Smooth muscle cell (in vitro differentiated cells): ENCODE measurements at regions not wholly inside any gene's neighbourhood (a gene's known extent, or its start where the extent isn't known, plus 50 kb on each side); places are given as distances from the start of the nearest gene placed in this dataset.

Experiments
- DNase-seq: peaks from one replicate; lab custom pipeline; 2025; ENCODE audit not compliant: unreplicated experiment; lab: John Stamatoyannopoulos, UW
- H2AFZ ChIP-seq: fragments of 200-600 bp; sonication (generic); 2 replicates; pipeline ENCODE4 v1.6.0; 2016; ENCODE audit warnings: antibody characterized with exemption, low read depth, mild to moderate bottlenecking
- H3F3A ChIP-seq: fragments of 200-600 bp; sonication (generic); 2 replicates; pipeline ENCODE4 v1.6.0; 2017; ENCODE audit warnings: antibody characterized with exemption, low read depth
- H3K27ac ChIP-seq: fragments of 200-600 bp; sonication (generic); 2 replicates; pipeline ENCODE4 v1.5.1; 2016; ENCODE audit warnings: low read depth, mild to moderate bottlenecking
- H3K27me3 ChIP-seq: fragments of 200-600 bp; sonication (generic); 2 replicates; pipeline ENCODE4 v1.6.1; 2016; ENCODE audit warnings: low read depth, mild to moderate bottlenecking
- H3K36me3 ChIP-seq: fragments of 200-600 bp; sonication (generic); 2 replicates; pipeline ENCODE4 v1.5.1; 2016; ENCODE audit warnings: low read depth
- H3K4me1 ChIP-seq: fragments of 200-600 bp; sonication (generic); 2 replicates; pipeline ENCODE4 v1.5.1; 2016; ENCODE audit warnings: low read depth
- H3K4me2 ChIP-seq: fragments of 200-600 bp; sonication (generic); 2 replicates; pipeline ENCODE4 v1.6.0; 2016; ENCODE audit warnings: mild to moderate bottlenecking
- H3K4me3 ChIP-seq: fragments of 200-600 bp; sonication (generic); 2 replicates; pipeline ENCODE4 v1.5.1; 2016; ENCODE audit warnings: mild to moderate bottlenecking
- H3K79me2 ChIP-seq: fragments of 200-600 bp; sonication (generic); 2 replicates; pipeline ENCODE4 v1.6.0; 2016; ENCODE audit warnings: low read depth, mild to moderate bottlenecking
- H3K9ac ChIP-seq: fragments of 200-600 bp; sonication (generic); 2 replicates; pipeline ENCODE4 v1.6.0; 2016; ENCODE audit warnings: low read depth
- H3K9me3 ChIP-seq: fragments of 200-600 bp; sonication (generic); replicated peaks from 2 replicates; pipeline ENCODE4 v1.5.1; 2016; ENCODE audit warnings: low read depth
- H4K20me1 ChIP-seq: fragments of 200-600 bp; sonication (generic); 2 replicates; pipeline ENCODE4 v1.6.0; 2016; ENCODE audit warnings: low read depth
- WGBS: methylation state at CpG from one replicate; pipeline ENCODE4 v1.1.7; 2016; ENCODE audit warnings: low lambda C conversion rate; 5-methylcytosine and 5-hydroxymethylcytosine counted together
- TF ChIP-seq, protein P1 (sequence below): fragments of 200-600 bp; sonication (generic); IDR thresholded peaks from 2 replicates; pipeline ENCODE4 v1.5.1; 2017; ENCODE audit warnings: borderline replicate concordance, mild to moderate bottlenecking, antibody characterized with exemption; ENCODE audit not compliant: insufficient read depth, poor library complexity, severe bottlenecking

DNA sequence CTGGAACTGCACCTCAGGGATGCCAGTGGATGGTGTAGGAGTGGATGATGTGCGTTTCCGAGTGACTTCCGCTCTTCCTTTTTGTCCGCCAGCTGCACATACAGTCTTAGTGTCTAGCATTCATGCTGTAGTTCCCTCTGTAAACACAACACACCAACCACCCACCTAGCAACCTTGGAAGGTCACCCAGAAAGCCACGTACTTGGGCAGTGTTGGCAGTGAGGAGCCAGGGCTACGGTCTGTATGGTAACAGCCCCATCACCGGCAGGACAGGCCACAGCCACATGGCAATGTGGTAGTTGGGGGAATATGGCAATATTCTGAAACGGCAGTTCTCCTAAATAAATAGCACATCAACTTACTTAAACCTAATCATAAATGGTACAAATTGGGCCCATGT is 613.5 kb upstream of the MGMT start:
- Histone ChIP-seq H3K27me3 (peaks cover 6% of the 10 kb centered on the region), H3K4me2 (no peak overlapping the region), H3K27ac (no peak overlapping the region), H3K9me3 (no peaks in the 10 kb centered on the region), H2AFZ (no peak overlapping the region), H3K4me3 (no peak overlapping the region), H3K36me3 (no peaks in the 10 kb centered on the region), H3F3A (no peaks in the 10 kb centered on the region), H3K9ac (no peak overlapping the region), H3K79me2 (no peaks in the 10 kb centered on the region), H3K4me1 (no peaks in the 10 kb centered on the region), H4K20me1 (no peaks in the 10 kb centered on the region)
- 93% methylated on average over 8 of the region's 8 CpGs for WGBS
- DNase-seq, result no peak
- TF ChIP-seq, protein P1, sequence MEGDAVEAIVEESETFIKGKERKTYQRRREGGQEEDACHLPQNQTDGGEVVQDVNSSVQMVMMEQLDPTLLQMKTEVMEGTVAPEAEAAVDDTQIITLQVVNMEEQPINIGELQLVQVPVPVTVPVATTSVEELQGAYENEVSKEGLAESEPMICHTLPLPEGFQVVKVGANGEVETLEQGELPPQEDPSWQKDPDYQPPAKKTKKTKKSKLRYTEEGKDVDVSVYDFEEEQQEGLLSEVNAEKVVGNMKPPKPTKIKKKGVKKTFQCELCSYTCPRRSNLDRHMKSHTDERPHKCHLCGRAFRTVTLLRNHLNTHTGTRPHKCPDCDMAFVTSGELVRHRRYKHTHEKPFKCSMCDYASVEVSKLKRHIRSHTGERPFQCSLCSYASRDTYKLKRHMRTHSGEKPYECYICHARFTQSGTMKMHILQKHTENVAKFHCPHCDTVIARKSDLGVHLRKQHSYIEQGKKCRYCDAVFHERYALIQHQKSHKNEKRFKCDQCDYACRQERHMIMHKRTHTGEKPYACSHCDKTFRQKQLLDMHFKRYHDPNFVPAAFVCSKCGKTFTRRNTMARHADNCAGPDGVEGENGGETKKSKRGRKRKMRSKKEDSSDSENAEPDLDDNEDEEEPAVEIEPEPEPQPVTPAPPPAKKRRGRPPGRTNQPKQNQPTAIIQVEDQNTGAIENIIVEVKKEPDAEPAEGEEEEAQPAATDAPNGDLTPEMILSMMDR, result no peak

DNA sequence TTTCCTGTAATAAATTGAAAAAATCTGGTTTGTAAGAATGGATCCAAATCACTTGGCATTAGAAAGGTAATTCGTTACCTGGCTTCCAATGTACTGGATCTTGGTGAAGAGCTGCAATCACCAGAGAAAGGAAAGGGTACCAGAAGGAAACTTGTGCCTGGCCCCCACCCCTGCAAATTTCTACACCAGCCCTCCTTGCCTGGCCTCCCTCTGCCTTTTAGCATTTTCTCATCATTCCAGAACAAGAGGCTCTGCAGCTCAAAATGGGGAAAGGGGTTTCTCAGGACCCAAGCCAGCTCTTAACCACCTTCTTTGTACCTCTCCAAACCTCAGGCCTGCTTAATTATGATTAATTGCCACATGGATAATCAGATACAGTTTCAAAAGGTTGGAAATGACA is 612.8 kb upstream of the MGMT start:
- DNase-seq, result no peak
- Histone ChIP-seq H3F3A (no peaks in the 10 kb centered on the region), H3K4me1 (no peaks in the 10 kb centered on the region), H3K4me3 (no peak overlapping the region), H3K27ac (no peak overlapping the region), H3K4me2 (no peak overlapping the region), H2AFZ (no peak overlapping the region), H3K36me3 (no peaks in the 10 kb centered on the region), H4K20me1 (no peaks in the 10 kb centered on the region), H3K9ac (no peak overlapping the region), H3K27me3 (no peaks in the 10 kb centered on the region), H3K9me3 (no peaks in the 10 kb centered on the region), H3K79me2 (no peaks in the 10 kb centered on the region)
- WGBS, result 95% methylated on average over 1 of the region's 1 CpG
- TF ChIP-seq, protein P1, result no peak

DNA sequence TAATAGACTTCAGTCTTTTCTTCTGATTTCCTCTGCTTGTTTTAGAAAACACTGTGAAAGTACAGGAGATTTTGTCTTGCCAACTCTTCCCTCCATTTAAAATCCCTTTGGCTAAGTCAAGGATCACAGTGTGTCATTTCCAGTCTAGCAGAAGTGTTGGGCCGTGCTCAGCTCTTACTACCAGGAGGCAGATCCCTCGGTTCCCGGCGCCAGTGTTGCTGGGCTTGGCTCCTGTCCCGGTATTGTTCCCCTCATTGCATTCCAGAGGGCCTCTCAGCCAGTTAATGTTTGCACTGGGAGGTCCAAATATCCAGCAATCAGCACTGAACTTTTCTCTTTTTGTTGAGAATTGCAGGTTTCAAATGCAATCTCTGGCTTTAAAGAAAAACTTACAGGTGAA is 612.1 kb upstream of the MGMT start:
- Histone ChIP-seq H3K4me1 (no peaks in the 10 kb centered on the region), H3F3A (no peaks in the 10 kb centered on the region), H3K4me2 (no peak overlapping the region), H3K9me3 (no peaks in the 10 kb centered on the region), H3K27ac (no peak overlapping the region), H3K9ac (no peak overlapping the region), H3K36me3 (no peaks in the 10 kb centered on the region), H3K4me3 (no peak overlapping the region), H3K79me2 (no peaks in the 10 kb centered on the region), H3K27me3 (no peaks in the 10 kb centered on the region), H2AFZ (no peak overlapping the region), H4K20me1 (no peaks in the 10 kb centered on the region)
- 52% methylated on average over 5 of the region's 5 CpGs for WGBS
- DNase-seq, result no peak
- TF ChIP-seq, protein P1, result no peak

DNA sequence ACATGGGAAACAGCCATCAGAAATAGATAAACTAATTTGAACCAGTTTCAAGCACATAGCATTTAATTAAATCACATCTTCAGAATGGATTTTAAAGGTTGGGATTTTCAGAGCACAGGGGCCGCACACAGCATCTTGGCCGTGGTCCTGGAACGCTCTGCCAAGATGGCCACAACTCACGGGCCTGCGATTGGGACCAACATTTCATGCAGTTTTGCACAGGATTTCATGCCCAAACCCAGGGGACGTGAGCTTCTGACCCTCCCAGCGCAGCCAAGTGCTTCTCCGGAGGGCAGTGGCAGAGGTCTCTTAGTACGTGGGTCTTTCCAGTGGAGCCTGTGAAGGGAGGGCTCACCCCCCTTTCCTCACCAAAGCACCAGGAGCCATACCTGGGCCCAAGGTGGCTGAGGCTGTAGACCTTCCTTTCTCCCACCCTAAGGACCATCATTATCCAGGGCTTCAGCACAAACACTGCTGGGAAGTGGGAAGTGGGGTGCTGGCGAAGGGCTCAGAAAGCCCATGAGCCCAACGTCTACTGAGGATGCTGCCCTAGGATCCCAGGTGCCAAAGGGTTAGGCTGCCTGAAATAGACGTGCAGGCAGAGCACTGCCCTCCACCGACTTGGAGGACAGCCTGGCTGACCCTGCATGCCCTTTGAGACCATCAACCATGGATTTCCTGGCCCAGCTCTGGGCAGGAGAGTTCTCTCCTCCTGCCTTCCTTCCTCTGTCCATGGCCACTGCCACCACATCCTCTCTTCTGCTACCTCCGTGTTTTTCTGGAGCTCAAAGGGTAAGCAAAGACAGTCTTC is 611.2 kb upstream of the MGMT start:
- H3K4me3 ChIP-seq, result no peak overlapping the region
- WGBS, result 92% methylated on average over 14 of the region's 14 CpGs
- no peak for DNase-seq
- no peak overlapping the region for H2AFZ ChIP-seq
- H3K79me2 ChIP-seq, result no peaks in the 10 kb centered on the region
- no peaks in the 10 kb centered on the region for H3K4me1 ChIP-seq
- no peaks in the 10 kb centered on the region for H4K20me1 ChIP-seq
- H3K9ac ChIP-seq, result no peak overlapping the region
- no peak overlapping the region for H3K4me2 ChIP-seq
- TF ChIP-seq, protein P1, result no peak
- no peak overlapping the region for H3K27ac ChIP-seq
- H3F3A ChIP-seq, result no peaks in the 10 kb centered on the region
- no peaks in the 10 kb centered on the region for H3K27me3 ChIP-seq
- H3K36me3 ChIP-seq, result no peaks in the 10 kb centered on the region
- no peaks in the 10 kb centered on the region for H3K9me3 ChIP-seq
